ENCODE measurements at regions not wholly inside any gene's neighbourhood (a gene's known extent, or its start where the extent isn't known, plus 50 kb on each side); places are given as distances from the start of the nearest gene placed in this dataset.

- TF ChIP-seq CTCF (IDR thresholded peaks at IDR 0.05; ENCODE audit: low read depth, low read length, missing input control) (no peak), FOXA1 (IDR thresholded peaks at IDR 0.05) (no peak), JUND (IDR thresholded peaks at IDR 0.05) (no peak), TAF1 (conservative IDR thresholded peaks at IDR 0.05) (no peak), MAX (IDR thresholded peaks at IDR 0.05) (no peak), ZBTB33 (IDR thresholded peaks at IDR 0.05) (no peak), YY1 (IDR thresholded peaks at IDR 0.05) (no peak)
These were observed 460.4 kb upstream of the RGS6 start for GRCh38 chr14:71471634-71472355.
